Posterior cingulate gyrus (tissue), 11 donors: ENCODE measurements at regions not wholly inside any gene's neighbourhood (a gene's known extent, or its start where the extent isn't known, plus 50 kb on each side); places are given as distances from the start of the nearest gene placed in this dataset.
A peak's percentile ranks its signal among the peaks of the same experiment; 100 is the strongest.
"Not testable (repeated sequence)": the region's sequence is repeated elsewhere in the genome, so short reads cannot be mapped to it uniquely, and the experiment has no call there.

Experiments
- DNase-seq, 10 donors: peaks; one replicate each; pipeline versions ENCODE4 v3.0.0 to v3.0.0-alpha.2; 2020 to 2021; ENCODE audit warnings: mixed read lengths in 3 of 10
- intact Hi-C: fragments of 100-400 bp; cut with DNase I; formaldehyde crosslinking; loops from one replicate; pipeline ENCODE4 v1.15.1; 2023

DNA sequence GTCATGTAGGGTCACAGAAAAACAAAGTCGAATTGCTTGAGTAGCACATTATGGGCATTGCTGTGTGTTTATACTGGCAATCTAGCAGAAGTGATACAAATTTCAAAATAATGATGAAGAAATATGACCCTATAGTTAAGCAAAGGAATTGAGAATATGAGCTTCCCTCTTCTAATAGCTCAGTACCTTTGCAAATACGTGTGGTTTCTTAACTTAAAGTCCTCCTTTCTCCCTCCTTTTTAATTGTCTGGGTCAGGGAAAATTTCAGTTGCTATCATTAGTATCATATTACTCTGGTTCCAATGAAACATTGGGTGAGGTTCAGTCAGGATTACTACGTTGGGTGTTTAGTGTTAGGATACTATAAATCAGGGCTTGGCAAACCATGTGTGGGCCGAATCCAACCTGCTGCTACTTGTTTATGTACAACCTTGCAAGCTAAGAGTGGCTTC is 166.8 kb upstream of the CARMIL1 start:
- DNase-seq: no peak
- intact Hi-C loops: no loop called here

DNA sequence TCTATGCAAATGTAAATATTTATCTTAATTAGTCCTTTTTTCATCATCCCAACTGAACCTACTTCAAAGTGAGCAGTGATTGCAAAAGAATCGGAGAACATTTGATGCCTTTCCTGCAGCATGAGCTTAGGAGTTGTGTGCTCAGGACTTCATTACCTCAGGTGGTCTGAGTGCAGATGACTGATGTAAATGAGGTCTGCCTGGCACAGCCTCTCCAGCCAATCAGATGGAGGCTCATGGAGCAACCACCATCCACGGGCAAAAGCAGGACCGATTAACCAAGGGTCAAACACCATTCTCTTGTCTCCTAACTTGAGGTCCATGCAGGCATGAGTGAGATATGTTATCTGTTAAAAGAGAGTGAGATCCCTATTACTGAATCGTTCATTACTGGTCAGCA is 165.7 kb upstream of the CARMIL1 start:
- DNase-seq: no peak
- intact Hi-C loops: no loop called here

DNA sequence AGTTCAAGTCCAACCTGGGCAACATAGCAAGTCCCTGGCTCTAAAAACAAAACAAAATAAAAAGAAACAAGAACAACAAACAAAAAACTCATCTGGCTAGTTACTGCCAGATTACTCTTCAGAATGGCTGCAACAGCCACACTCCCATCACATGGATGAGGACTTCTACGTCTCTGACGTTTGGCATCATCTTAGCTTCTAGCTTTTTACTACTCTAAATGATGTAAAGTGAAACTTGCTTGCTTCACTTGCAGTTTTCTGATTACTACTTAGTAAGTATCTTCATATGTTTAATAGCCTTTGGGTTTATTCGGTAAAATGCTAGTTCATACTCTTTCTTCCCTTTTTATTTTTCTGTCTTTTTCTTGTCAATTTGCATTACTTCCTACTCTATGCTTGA is 161.1 kb upstream of the CARMIL1 start:
- DNase-seq: no peak
- intact Hi-C loops: loop anchor here (1.0 kb wide), 1 partner anchor 26 kb away; no protein-coding TSS in a partner anchor

- intact Hi-C loops: no loop called here
- no peak for DNase-seq
Measured at GRCh38 chr6:25121186-25121585, 158.0 kb upstream of the CARMIL1 start.

DNA sequence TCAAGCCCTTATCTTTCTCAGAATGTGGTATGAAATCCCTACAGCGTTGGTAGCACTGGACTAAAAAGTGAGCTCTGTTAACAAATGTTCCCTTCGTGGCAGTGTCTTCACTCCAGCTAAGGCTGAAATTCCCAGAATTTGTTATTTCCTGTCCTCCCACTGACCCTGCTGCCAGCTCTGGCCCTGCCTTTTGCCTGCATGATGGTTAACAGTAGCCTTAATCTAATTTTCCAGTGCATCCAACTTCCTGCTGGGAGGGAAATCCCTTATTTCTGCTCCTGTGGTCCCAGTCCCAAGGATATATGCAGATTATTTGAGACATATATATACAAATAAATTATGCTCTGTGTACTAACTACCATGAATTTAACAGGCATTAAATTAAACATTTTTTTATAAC is 157.2 kb upstream of the CARMIL1 start:
- DNase-seq: no peak
- intact Hi-C loops: no loop called here

DNA sequence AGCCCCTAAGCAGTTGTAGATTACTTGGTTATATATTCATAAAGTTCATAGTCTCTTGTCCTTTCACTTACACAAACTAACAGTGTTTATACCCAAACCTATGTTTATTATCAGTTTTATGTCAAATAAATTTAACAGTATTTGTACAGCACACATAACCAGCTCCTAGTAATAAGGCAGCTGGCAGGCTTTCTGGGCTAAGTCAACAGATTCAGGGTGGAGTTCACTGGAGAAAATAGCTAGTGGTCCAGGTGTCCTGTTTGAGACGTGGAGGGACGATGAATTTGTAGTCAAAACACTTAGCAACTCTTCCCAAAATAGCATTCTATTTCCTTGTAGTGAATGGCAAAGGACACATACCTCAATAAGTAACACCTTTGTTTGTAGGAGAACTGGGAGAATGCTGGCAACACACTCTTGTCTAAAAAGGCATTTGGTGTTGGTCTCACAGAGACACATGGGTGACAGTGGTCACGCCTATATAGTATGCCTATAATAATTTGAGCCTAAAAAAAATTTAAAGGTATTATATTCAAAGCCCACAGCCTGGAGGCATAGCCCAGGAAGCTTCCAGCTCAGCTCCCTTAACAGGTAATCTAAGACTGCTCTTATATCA is 156.4 kb upstream of the CARMIL1 start:
- intact Hi-C loops: no loop called here
- DNase-seq: no peak

GRCh38 chr6:25124216-25124715 is 154.9 kb upstream of the CARMIL1 start:
- DNase-seq: no peak
- intact Hi-C loops: no loop called here

DNA sequence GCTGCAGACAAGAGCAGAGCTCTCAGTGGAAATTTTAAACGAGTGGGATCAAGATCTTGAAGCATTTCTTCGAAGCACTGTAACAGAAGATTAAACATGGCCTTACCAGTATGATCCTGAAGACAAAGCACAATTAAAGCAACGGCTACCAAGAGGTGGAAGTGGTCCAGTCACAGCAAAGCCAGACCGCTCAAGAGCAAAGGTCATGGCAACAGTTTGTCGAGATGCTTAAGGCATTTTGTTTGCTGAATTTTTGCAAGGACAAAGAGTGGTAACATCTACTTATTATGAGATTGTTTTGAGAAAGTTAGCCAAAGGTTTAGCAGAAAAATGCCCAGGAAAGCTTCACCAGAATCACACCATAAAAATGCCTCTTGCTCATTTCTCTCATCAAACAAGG is 153.4 kb upstream of the CARMIL1 start:
- no peak for DNase-seq
- intact Hi-C loops: no loop called here

DNA sequence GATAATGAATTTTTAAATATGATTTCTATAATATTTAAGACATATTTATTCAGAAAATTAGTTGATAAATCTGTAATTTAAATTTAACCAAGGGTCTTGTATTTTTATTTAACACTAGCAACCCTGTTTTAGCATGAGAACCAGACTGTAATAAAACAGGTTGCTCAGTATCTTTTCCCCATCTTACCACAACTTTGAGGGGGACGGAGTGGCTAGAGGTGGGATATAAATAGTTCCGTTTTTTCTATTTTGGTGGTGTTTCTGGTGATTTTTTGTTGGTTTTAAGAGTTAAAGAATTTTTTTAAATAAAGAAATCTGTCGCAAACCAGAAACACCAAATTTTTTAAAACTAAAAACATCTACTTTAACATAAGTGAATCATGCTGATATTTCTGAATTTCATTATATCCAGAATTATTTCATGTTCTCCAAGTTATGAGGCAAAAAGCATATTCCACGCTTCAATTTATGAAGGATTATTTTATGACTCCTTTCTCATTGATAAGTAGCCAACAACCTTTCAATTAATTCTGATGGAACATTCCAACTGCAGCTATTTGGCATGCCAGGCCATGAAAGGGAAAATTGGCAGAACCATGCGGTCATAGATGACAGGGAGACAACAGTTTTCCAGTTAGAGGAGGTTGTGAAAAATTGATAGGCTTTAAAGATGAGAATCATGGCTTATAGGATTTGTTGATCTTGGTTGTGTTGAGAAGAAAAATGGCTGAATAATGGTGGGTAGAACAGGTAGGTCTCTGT is 151.9 kb upstream of the CARMIL1 start:
- intact Hi-C loops: no loop called here
- no peak for DNase-seq

- DNase-seq: no peak
- intact Hi-C loops: no loop called here
Measured at GRCh38 chr6:25130518-25130917, 148.7 kb upstream of the CARMIL1 start.

DNA sequence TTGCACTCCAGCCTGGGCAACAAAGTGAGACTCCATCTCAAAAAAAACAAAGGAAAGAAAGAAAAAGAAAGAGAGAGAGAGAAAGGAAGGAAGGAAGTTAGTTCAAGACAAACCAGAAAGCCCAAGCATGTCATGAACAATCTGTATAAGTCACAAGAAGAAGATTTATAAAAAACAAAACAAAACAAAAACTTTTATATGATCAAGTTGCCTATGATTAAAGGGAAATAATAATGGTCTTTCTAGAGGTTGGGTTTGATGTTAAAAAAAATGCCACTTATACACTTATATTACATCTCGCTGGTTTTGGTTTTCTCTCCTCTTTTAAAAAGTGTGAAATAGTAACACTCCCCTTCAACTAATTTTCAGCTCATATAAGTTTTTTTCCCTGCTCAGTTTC is 146.2 kb upstream of the CARMIL1 start:
- no peak for DNase-seq
- intact Hi-C loops: no loop called here

- no peak for DNase-seq
- intact Hi-C loops: no loop called here
Measured at GRCh38 chr6:25133568-25133967, 145.6 kb upstream of the CARMIL1 start.

GRCh38 chr6:25136854-25137253 is 142.3 kb upstream of the CARMIL1 start:
- no peak for DNase-seq
- intact Hi-C loops: no loop called here

- intact Hi-C loops: no loop called here
- DNase-seq: no peak
Measured at GRCh38 chr6:25137480-25137879, 141.7 kb upstream of the CARMIL1 start.

GRCh38 chr6:25137916-25138232 is 141.3 kb upstream of the CARMIL1 start:
- DNase-seq: no peak
- intact Hi-C loops: no loop called here

DNA sequence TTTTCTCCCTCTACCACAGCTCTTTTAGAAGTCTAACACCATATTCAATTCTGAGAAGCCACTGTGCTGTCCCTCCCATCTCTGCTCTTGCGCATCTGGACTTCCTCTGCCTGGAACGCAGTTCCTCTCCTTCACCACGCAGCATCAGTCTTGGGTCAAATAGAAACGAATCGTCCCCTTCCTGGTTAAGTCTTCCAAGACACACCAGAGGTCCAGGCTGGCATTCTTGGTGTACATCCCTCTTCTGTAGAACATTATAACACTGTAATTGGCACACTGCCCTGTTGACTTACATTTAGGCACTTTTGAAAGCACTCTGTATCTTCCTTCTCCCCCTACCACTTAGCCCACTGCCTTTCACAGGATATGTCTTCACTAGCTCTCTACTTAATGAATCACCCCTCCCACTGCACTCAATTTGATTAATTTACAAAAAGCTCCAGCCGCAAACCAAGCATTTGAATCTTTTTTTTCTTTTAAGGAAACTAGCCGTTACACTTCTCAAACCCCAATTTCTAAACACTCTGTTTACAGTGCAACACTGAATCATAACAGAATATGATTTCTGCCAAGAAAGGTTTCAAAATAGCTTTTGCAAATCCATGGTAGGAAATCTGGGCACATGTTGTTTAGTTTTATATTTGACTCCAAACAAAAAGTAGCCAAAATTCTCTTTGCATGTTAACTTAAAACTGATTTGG is 140.8 kb upstream of the CARMIL1 start:
- peak in 8 of 10 donors; percentile 17 to 87 (median 34) for DNase-seq

GRCh38 chr6:25138934-25139415 is 140.2 kb upstream of the CARMIL1 start:
- DNase-seq: no peak
- intact Hi-C loops: no loop called here

More for the DNA sequence above, 140.8 kb upstream of the CARMIL1 start:
- intact Hi-C loops: no loop called here

DNA sequence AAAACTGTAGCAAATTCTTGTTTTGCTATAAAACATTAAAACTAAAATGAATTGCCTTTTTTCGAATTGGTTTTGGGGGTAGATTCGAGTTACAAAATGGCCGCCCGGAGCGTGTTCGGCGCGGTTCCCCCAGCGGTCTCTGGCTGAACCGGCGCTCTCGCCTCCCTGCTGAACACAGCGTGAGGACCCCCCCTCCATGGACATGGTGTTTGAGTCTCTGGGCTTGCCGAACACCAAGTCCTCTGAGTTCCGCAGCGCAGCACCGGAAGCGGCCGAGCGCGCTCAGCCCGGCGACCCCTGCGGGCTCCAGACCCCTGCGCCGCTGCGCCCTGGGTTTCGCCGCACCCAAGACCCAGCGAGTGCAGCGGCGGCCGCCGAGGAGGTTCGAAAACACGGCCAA is 139.6 kb upstream of the CARMIL1 start:
- DNase-seq: peak in 1 of 10 donors; percentile 61
- intact Hi-C loops: not testable (repeated sequence)

DNA sequence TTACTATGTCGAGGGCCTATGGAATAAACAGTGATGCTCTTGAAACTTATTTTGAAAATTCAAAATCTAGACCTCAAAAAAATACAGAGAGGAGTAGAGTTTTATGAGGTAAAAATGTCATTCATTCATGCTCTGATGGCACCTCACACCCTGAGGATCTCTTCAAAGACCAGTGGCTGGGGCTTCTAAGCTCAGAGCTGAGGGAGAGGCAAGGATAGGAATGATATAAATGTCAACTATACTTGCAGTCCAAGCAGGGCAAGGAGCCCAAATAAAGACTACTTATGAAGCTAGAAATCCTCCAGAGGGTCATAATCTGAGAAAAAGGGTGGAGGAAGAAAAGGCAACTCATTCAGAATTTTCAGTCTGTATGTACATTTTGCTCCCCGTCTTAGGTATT is 136.7 kb upstream of the CARMIL1 start:
- no peak for DNase-seq
- intact Hi-C loops: no loop called here

GRCh38 chr6:25144919-25145318 is 134.3 kb upstream of the CARMIL1 start:
- DNase-seq: no peak
- intact Hi-C loops: no loop called here

GRCh38 chr6:25147223-25147622 is 132.0 kb upstream of the CARMIL1 start:
- intact Hi-C loops: no loop called here
- DNase-seq: no peak
